Stimulated activated CD4-positive, alpha-beta T cell treated with anti-CD3 and anti-CD28 coated beads, Interleukin-1b, Interleukin-23, amount 100 ng/mL, for 4 hours (primary cell): ENCODE measurements at regions not wholly inside any gene's neighbourhood (a gene's known extent, or its start where the extent isn't known, plus 50 kb on each side); places are given as distances from the start of the nearest gene placed in this dataset.

Source experiments
- DNase-seq, 2 donors: peaks; one replicate each; pipeline ENCODE4 v3.0.0-alpha.2; 2020; ENCODE audit warnings: low read depth in 2 of 2

GRCh38 chr2:2571301-2572150 lies 240.5 kb upstream of the MYT1L start:
- DNase-seq: no peak

- DNase-seq: no peak
These were observed 239.8 kb upstream of the MYT1L start for GRCh38 chr2:2570871-2571270.

- DNase-seq: no peak
These were observed 239.3 kb upstream of the MYT1L start for GRCh38 chr2:2570360-2570759.

GRCh38 chr2:2569836-2570235 lies 238.8 kb upstream of the MYT1L start:
- no peak for DNase-seq

- no peak for DNase-seq
These were observed 238.2 kb upstream of the MYT1L start for GRCh38 chr2:2569306-2569705.

- no peak for DNase-seq
These were observed 237.3 kb upstream of the MYT1L start for GRCh38 chr2:2568411-2568810.

GRCh38 chr2:2567776-2568175 lies 236.7 kb upstream of the MYT1L start:
- DNase-seq: no peak

GRCh38 chr2:2566396-2567323 lies 235.6 kb upstream of the MYT1L start:
- no peak for DNase-seq

GRCh38 chr2:2565671-2566070 lies 234.6 kb upstream of the MYT1L start:
- no peak for DNase-seq

GRCh38 chr2:2564300-2565078 lies 233.4 kb upstream of the MYT1L start:
- no peak for DNase-seq

- DNase-seq: no peak
These were observed 232.3 kb upstream of the MYT1L start for GRCh38 chr2:2563309-2563860.

GRCh38 chr2:2562867-2563266 lies 231.8 kb upstream of the MYT1L start:
- DNase-seq: no peak

- no peak for DNase-seq
These were observed 230.4 kb upstream of the MYT1L start for GRCh38 chr2:2561346-2562095.

- no peak for DNase-seq
These were observed 229.4 kb upstream of the MYT1L start for GRCh38 chr2:2560374-2561015.

- no peak for DNase-seq
These were observed 227.4 kb upstream of the MYT1L start for GRCh38 chr2:2558476-2558875.

GRCh38 chr2:2557475-2557874 lies 226.4 kb upstream of the MYT1L start:
- no peak for DNase-seq

GRCh38 chr2:2550856-2551255 lies 219.8 kb upstream of the MYT1L start:
- no peak for DNase-seq

GRCh38 chr2:2547911-2548310 lies 216.8 kb upstream of the MYT1L start:
- no peak for DNase-seq

- DNase-seq: no peak
These were observed 216.4 kb upstream of the MYT1L start for GRCh38 chr2:2547451-2547850.

GRCh38 chr2:2546046-2546445 lies 215.0 kb upstream of the MYT1L start:
- DNase-seq: no peak
